DND-41 (cell line): ENCODE measurements at regions not wholly inside any gene's neighbourhood (a gene's known extent, or its start where the extent isn't known, plus 50 kb on each side); places are given as distances from the start of the nearest gene placed in this dataset.

ENCODE experiments used
- ATAC-seq: fragments of 200-7000 bp; cut with Tn5 transposase; 3 replicates; pipeline ENCODE4 v1.9.1; 2021; ENCODE audit warnings: low read depth; ENCODE audit not compliant: insufficient read depth
- DNase-seq: peaks from one replicate; pipeline ENCODE4 v3.0.0-alpha.2; 2020
- H2AFZ ChIP-seq: 2 replicates; pipeline ENCODE4 v1.6.0; 2012; ENCODE audit warnings: low read depth, low read length
- H3K27ac ChIP-seq: 2 replicates; pipeline ENCODE4 v1.5.1; 2012; ENCODE audit warnings: low read length, inconsistent platforms
- H3K27me3 ChIP-seq: fragments of 200-600 bp; sonication (generic); 2 replicates; pipeline ENCODE4 v1.6.0; 2012; ENCODE audit warnings: low read length, mild to moderate bottlenecking, inconsistent platforms; ENCODE audit not compliant: insufficient read depth, poor library complexity
- H3K36me3 ChIP-seq: 2 replicates; pipeline ENCODE4 v1.5.1; 2012; ENCODE audit warnings: low read length, inconsistent platforms; ENCODE audit not compliant: insufficient read depth
- H3K4me1 ChIP-seq: 2 replicates; pipeline ENCODE4 v1.5.1; 2012; ENCODE audit warnings: mild to moderate bottlenecking, low read length; ENCODE audit not compliant: insufficient read depth
- H3K4me2 ChIP-seq: 2 replicates; pipeline ENCODE4 v1.6.0; 2012; ENCODE audit warnings: mild to moderate bottlenecking, moderate library complexity, low read length, inconsistent platforms; ENCODE audit not compliant: insufficient read depth
- H3K4me3 ChIP-seq, 2 experiments: fragments of 200-600 bp in 1 of 2; shearing (Covaris generic) in 1 of 2; 2 replicates each; pipeline ENCODE4 v1.5.1; 2012 to 2016; ENCODE audit warnings: inconsistent platforms in 2 of 2, low read length in 2 of 2, mild to moderate bottlenecking in 2 of 2, low read depth in 1 of 2, moderate library complexity in 1 of 2
- H3K79me2 ChIP-seq: 2 replicates; pipeline ENCODE4 v1.6.0; 2012; ENCODE audit warnings: low read length, inconsistent platforms; ENCODE audit not compliant: insufficient read depth
- H3K9ac ChIP-seq: 2 replicates; pipeline ENCODE4 v1.6.0; 2012; ENCODE audit warnings: low read depth, mild to moderate bottlenecking, inconsistent platforms, low read length, moderate library complexity
- H3K9me3 ChIP-seq: 2 replicates; pipeline ENCODE4 v1.5.1; 2012; ENCODE audit warnings: low read length, moderate library complexity, mild to moderate bottlenecking, inconsistent platforms; ENCODE audit not compliant: insufficient read depth, severe bottlenecking
- H4K20me1 ChIP-seq: 2 replicates; pipeline ENCODE4 v1.6.0; 2012; ENCODE audit warnings: low read length; ENCODE audit not compliant: insufficient read depth
- CTCF ChIP-seq: IDR thresholded peaks from 2 replicates; pipeline ENCODE4 v1.5.1; 2012; ENCODE audit warnings: borderline replicate concordance, low read length, moderate library complexity, mild to moderate bottlenecking; ENCODE audit not compliant: poor library complexity, severe bottlenecking; ENCODE audit errors: extremely low read depth
- EZH2 ChIP-seq: IDR thresholded peaks from 3 replicates; pipeline ENCODE4 v1.6.1; 2012; ENCODE audit warnings: borderline replicate concordance, low read depth, mild to moderate bottlenecking, moderate library complexity, low read length, inconsistent platforms; ENCODE audit not compliant: severe bottlenecking

GRCh38 chr1:166544036-166544435 lies 295.2 kb upstream of the POGK start:
- no peak overlapping the region for H3K27ac ChIP-seq
- H3K9me3 ChIP-seq = no peaks in the 10 kb centered on the region
- no peak overlapping the region for H3K4me3 ChIP-seq
- H3K79me2 ChIP-seq = no peaks in the 10 kb centered on the region
- H4K20me1 ChIP-seq = no peaks in the 10 kb centered on the region
- ATAC-seq = no peak
- no peak overlapping the region for H3K4me2 ChIP-seq
- H3K27me3 ChIP-seq = no peaks in the 10 kb centered on the region
- H3K4me1 ChIP-seq = no peaks in the 10 kb centered on the region
- no peak for DNase-seq
- no peaks in the 10 kb centered on the region for H3K36me3 ChIP-seq
- H2AFZ ChIP-seq = no peak overlapping the region
- no peak for TF ChIP-seq EZH2
- TF ChIP-seq CTCF = no peak
- H3K9ac ChIP-seq = no peak overlapping the region

DNA sequence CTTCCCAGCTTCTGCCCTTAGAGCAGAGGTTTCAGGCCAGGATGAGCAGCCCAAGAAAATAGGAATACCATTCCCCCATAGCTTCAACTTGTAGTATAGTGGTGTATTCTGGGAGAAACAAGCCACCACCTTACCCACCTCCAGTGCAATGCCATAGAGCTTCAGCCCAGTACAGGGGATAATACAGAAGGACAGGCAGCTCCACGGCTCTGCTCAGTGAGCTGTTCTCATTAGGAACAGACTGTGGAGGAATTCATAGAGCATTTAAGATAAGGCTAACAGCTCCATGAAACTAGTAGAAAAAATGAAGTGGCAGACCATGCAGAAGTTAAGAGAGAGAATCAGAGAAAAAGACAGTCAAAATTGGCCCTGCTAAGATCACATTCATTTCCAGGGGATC lies 294.7 kb upstream of the POGK start:
- Histone ChIP-seq H3K27me3 (no peaks in the 10 kb centered on the region), H3K27ac (no peak overlapping the region), H3K4me1 (no peaks in the 10 kb centered on the region), H3K4me2 (no peak overlapping the region), H3K9ac (no peak overlapping the region), H4K20me1 (no peaks in the 10 kb centered on the region), H3K36me3 (no peaks in the 10 kb centered on the region), H3K79me2 (no peaks in the 10 kb centered on the region), H2AFZ (no peak overlapping the region), H3K4me3 (no peak overlapping the region), H3K9me3 (no peaks in the 10 kb centered on the region)
- no peak for TF ChIP-seq EZH2
- TF ChIP-seq CTCF = no peak
- ATAC-seq (no peak), DNase-seq (no peak)

DNA sequence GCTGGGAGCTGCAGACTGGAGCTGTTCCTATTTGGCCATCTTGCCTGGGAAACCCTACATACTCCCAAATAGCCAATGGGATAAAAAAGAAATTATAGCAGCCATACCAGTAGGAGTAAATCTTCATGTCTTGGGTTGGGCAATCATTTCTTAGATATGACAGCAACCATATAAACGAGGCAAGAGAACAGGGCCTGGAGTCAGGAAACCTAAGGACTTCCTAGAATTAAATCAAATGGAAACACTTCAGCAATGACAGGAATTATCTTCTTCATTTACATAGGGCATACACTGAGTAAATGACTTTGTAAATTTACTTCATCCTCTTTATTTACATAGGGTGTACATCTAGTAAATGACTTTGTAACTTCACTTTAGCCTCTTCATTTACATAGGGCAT lies 286.6 kb upstream of the POGK start:
- H2AFZ ChIP-seq = no peak overlapping the region
- H4K20me1 ChIP-seq = no peaks in the 10 kb centered on the region
- TF ChIP-seq EZH2 = no peak
- no peak for TF ChIP-seq CTCF
- H3K27me3 ChIP-seq = no peaks in the 10 kb centered on the region
- H3K9me3 ChIP-seq = peaks cover 4% of the 10 kb centered on the region
- no peaks in the 10 kb centered on the region for H3K4me1 ChIP-seq
- H3K4me2 ChIP-seq = no peak overlapping the region
- no peaks in the 10 kb centered on the region for H3K36me3 ChIP-seq
- ATAC-seq (no peak), DNase-seq (no peak)
- H3K4me3 ChIP-seq = no peak overlapping the region
- H3K79me2 ChIP-seq = no peaks in the 10 kb centered on the region
- no peak overlapping the region for H3K9ac ChIP-seq
- H3K27ac ChIP-seq = no peak overlapping the region

- Histone ChIP-seq H3K4me1 (no peaks in the 10 kb centered on the region), H3K79me2 (no peaks in the 10 kb centered on the region), H3K27ac (no peak overlapping the region), H3K4me2 (no peak overlapping the region), H3K9me3 (no peaks in the 10 kb centered on the region), H3K4me3 (no peak overlapping the region), H3K27me3 (peaks cover 3% of the 10 kb centered on the region), H3K36me3 (no peaks in the 10 kb centered on the region), H4K20me1 (no peaks in the 10 kb centered on the region), H3K9ac (no peak overlapping the region), H2AFZ (no peak overlapping the region)
- ATAC-seq = no peak
- DNase-seq = no peak
- TF ChIP-seq EZH2 (no peak), CTCF (no peak)
These were observed 268.3 kb upstream of the POGK start for GRCh38 chr1:166570954-166571353.
